ENCODE measurements at regions not wholly inside any gene's neighbourhood (a gene's known extent, or its start where the extent isn't known, plus 50 kb on each side); places are given as distances from the start of the nearest gene placed in this dataset.
A peak's percentile ranks its signal among the peaks of the same experiment; 100 is the strongest.

GRCh38 chr1:173405834-173406233 is 71.3 kb upstream of the PRDX6 start:
- no peak for DNase-seq

GRCh38 chr1:173406783-173407230 is 70.3 kb upstream of the PRDX6 start:
- no peak for DNase-seq

- DNase-seq, result no peak
Observed at GRCh38 chr1:173407846-173408245, 69.3 kb upstream of the PRDX6 start.

GRCh38 chr1:173408886-173409285 is 68.2 kb upstream of the PRDX6 start:
- no peak for DNase-seq

- no peak for DNase-seq
Observed at GRCh38 chr1:173409613-173410012, 67.5 kb upstream of the PRDX6 start.

- no peak for DNase-seq
Observed at GRCh38 chr1:173410133-173410793, 66.9 kb upstream of the PRDX6 start.

GRCh38 chr1:173410794-173411236 is 66.3 kb upstream of the PRDX6 start:
- no peak for DNase-seq

- no peak for DNase-seq
Observed at GRCh38 chr1:173411835-173412742, 65.0 kb upstream of the PRDX6 start.

- DNase-seq, result no peak
Observed at GRCh38 chr1:173413271-173413707, 63.8 kb upstream of the PRDX6 start.

GRCh38 chr1:173414136-173414535 is 63.0 kb upstream of the PRDX6 start:
- DNase-seq, result no peak

- no peak for DNase-seq
Observed at GRCh38 chr1:173414539-173415226, 62.5 kb upstream of the PRDX6 start.

GRCh38 chr1:173415490-173415889 is 61.6 kb upstream of the PRDX6 start:
- no peak for DNase-seq

GRCh38 chr1:173415905-173416450 is 61.2 kb upstream of the PRDX6 start:
- no peak for DNase-seq

- DNase-seq, result no peak
Observed at GRCh38 chr1:173417563-173417962, 59.6 kb upstream of the PRDX6 start.

- DNase-seq, result no peak
Observed at GRCh38 chr1:173418107-173418985, 58.8 kb upstream of the PRDX6 start.

- DNase-seq, result peak; percentile 65
Observed at GRCh38 chr1:173420330-173420806, 56.8 kb upstream of the PRDX6 start.

GRCh38 chr1:173421286-173421685 is 55.8 kb upstream of the PRDX6 start:
- DNase-seq, result no peak

GRCh38 chr1:173421789-173422188 is 55.3 kb upstream of the PRDX6 start:
- no peak for DNase-seq

GRCh38 chr1:173422456-173422976 is 54.6 kb upstream of the PRDX6 start:
- no peak for DNase-seq

GRCh38 chr1:173423291-173423690 is 53.8 kb upstream of the PRDX6 start:
- no peak for DNase-seq

- no peak for DNase-seq
Observed at GRCh38 chr1:173424143-173424542, 53.0 kb upstream of the PRDX6 start.
